Skeletal muscle cell (primary cell): ENCODE measurements at regions not wholly inside any gene's neighbourhood (a gene's known extent, or its start where the extent isn't known, plus 50 kb on each side); places are given as distances from the start of the nearest gene placed in this dataset.

Experiments used
- DNase-seq: peaks from one replicate; pipeline ENCODE4 v3.0.0-alpha.2; 2010; ENCODE audit warnings: low read depth
- H3K4me3 ChIP-seq: 2 replicates; pipeline ENCODE4 v1.5.1; 2011; ENCODE audit warnings: low read depth, mild to moderate bottlenecking, control low read depth, low read length, moderate library complexity

DNA sequence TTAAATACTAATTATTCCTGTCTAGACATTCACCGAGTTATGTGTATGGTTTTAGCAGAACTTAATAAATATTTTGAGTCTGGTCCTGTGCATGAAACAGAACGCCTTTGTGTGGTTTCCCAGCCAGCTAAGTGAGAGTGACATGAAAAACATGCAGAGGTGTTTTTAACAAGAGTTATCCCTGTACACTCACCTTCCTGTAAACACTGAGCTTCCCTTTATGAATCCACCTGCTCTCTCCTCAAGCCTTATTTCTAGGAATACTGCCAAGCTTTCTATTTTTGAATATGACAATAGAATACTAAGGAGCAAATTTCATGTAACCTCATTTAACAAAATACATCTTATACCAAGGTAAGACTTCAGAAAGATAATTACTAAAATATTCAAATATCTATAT, 270.3 kb upstream of the CTSO start:
- DNase-seq, result no peak
- no peak overlapping the region for H3K4me3 ChIP-seq

DNA sequence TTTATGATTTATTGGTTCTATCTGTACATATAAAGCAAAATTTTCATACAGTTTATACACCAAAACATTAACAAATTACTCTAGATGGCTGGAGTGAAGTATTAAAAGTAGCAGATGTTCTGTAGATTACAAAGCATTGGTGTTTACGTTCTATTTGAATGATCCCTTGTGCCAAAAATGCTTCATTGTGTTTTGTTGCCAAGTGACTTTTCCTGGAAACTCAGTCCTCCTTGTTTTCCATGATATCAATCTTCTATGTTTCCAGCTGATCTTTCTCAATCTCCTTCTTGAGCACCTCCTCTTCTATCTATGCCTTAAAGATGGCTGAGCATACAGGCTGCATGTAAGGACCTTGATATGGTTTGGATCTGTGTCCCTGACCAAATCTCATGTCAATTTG, 263.6 kb upstream of the CTSO start:
- DNase-seq, result no peak
- H3K4me3 ChIP-seq, result no peak overlapping the region

DNA sequence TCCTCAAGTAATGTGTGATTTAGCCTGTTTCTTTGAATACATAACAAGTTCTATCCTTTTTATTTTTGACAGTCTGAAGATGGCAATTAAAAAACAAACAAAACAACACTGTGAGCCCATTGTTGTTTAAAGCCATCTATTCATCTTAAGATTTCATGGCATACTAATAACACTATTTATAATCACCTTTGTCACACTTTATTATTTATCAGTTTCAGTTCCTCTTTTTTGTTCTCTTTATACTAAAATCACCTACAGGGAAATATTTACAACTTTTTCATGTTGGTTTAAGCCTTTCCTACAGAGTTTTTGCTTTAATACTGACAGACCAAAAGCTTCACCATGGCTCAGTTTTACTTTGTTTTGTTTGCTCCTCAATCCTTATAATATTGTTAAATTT, 247.4 kb upstream of the CTSO start:
- H3K4me3 ChIP-seq, result no peak overlapping the region
- no peak for DNase-seq

DNA sequence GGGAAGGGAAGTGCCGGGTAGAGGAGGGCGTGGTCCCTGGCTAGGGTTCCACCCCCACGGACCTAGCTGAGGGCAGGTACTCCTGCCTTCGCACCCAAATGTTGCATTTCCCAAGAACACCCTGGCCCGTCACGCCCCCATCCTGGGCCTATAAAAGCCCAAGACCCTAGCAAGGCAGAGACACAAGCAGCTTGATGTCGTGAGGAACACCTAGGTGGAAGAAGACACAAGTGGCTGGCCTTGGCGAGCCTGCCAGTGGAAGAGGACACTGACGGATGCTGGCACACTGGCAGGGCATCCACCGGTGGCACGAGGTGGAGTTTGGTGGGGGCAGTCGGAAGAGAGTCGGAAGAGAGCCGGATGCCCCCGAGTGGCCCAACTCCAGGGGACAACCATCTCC, 244.8 kb upstream of the CTSO start:
- DNase-seq, result no peak
- H3K4me3 ChIP-seq, result no peak overlapping the region

DNA sequence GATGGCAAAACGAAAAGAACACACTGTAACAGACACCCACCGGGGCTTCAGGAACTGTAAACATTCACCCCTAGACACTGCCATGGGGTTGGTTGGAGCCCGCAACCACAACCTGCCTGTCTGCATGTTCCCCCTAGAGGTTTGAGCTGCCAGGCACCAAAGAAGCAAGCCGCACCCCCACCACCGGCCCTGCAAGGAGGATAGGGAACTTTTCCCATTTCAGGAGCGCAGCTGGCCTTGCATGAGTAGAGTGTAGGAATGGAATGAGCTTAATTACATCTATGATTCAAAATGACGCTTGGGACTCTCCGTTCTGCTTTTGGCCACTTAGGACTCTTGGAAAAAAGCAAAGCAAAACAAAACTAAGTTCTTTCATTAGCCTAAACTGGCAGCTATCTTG, 243.6 kb upstream of the CTSO start:
- DNase-seq, result no peak

GRCh38 chr4:156196722-156197121, 243.1 kb upstream of the CTSO start:
- no peak for DNase-seq
- no peak overlapping the region for H3K4me3 ChIP-seq

More for the DNA sequence above, 243.6 kb upstream of the CTSO start:
- H3K4me3 ChIP-seq, result no peak overlapping the region

GRCh38 chr4:156195914-156196313, 242.2 kb upstream of the CTSO start:
- H3K4me3 ChIP-seq, result no peak overlapping the region
- no peak for DNase-seq

DNA sequence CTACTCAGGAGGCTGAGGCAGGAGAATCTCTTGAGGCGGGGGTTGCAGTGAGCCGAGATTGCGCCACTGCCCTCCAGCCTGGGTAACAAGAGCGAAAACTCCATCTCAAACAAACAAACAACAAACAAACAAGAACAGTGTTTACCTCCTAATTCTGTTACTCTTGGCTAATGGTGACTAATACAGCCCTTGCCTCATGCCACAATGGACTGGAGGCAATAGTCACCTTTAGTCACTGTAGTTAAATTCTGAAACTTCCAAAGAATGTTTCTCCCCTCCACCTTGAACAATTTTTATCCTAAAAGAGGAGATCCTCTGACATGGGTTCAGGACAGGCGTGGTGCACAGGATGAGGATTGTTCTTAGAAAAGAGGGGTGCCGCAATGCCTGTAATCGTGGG, 241.2 kb upstream of the CTSO start:
- DNase-seq, result no peak
- no peak overlapping the region for H3K4me3 ChIP-seq

- H3K4me3 ChIP-seq, result no peak overlapping the region
- DNase-seq, result no peak
Observed at GRCh38 chr4:156193800-156194199, 240.1 kb upstream of the CTSO start.

GRCh38 chr4:156193106-156193505, 239.4 kb upstream of the CTSO start:
- no peak overlapping the region for H3K4me3 ChIP-seq
- DNase-seq, result no peak

DNA sequence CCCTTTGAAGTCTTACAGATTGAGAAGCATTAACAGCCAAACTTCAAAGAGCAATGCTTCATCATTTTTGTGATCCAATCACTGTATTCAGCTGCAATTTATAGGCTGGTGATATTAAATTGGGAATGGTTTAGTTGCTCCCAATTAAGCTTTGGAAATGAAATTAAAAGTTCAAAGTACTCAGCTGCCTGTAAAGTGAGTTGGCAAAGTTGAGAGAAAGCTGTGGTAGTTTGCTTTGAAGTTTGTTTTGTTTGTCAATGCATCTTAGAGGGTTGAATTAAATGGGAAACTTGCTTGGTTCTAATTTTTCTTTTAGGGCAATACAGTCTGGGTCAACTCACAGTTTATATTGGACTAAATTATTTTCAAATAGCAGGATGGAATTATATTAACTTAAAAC, 238.4 kb upstream of the CTSO start:
- no peak for DNase-seq
- no peak overlapping the region for H3K4me3 ChIP-seq

GRCh38 chr4:156191044-156191781, 237.5 kb upstream of the CTSO start:
- DNase-seq, result no peak
- no peak overlapping the region for H3K4me3 ChIP-seq

DNA sequence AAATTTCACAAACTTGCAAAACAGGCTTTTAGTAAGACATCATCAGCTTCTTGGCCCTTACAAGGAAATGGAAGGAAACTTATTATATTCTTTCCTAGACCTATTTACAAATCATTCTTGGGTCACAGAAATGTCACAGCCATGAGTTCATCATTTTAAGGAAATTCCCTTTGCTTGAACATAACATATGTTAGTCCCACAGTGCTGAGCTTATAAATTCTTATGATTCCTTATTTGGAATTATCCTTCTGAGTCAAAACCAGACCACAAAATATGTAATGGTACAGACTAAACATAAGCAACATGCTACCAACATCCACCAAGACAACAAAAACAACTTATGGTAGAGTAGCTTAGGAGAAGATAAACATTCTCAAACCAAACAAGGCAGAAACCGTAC, 236.9 kb upstream of the CTSO start:
- peak; percentile 39 for DNase-seq
- H3K4me3 ChIP-seq, result no peak overlapping the region

GRCh38 chr4:156188596-156188995, 234.9 kb upstream of the CTSO start:
- H3K4me3 ChIP-seq, result no peak overlapping the region
- DNase-seq, result no peak

GRCh38 chr4:156186111-156186510, 232.4 kb upstream of the CTSO start:
- DNase-seq, result no peak
- no peak overlapping the region for H3K4me3 ChIP-seq

GRCh38 chr4:156185514-156186055, 231.9 kb upstream of the CTSO start:
- no peak overlapping the region for H3K4me3 ChIP-seq
- DNase-seq, result no peak

DNA sequence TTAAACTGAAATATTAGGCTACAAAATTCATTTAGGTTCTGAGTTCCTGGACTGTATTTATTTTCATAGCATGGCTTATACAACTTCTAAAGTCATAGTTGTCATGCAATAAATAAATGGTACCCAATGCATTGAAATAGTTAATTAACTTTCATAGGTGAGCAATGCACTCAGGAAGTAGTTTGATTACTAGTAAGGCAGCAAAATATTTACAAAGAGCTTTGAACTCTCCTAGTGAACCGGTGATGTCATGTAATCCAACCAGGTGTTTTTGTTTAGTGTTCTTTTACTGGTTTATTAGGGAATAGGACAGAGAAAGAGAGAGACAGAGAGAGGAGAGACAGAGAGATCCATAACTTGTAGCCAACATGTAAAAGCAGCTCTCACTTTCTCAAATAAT, 228.6 kb upstream of the CTSO start:
- DNase-seq, result no peak
- no peak overlapping the region for H3K4me3 ChIP-seq

DNA sequence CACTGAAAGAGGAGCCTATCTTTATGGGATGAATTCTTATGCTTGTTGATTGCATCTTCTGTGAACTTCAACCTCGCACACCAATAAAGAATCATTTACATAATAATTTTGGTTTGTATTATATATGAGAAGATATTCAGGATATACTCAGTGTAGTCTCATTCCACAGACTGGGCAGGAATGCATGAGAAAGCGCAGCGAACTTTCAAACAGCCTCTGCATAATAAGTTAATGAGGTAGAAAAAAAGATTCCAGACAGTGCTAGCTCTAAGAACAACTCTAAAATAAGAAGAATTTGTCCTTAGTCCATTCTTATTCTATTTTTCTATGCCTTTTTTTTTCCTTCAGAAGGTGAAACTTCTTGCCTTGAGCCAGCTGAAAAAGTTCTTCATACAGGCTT, 224.3 kb upstream of the CTSO start:
- no peak for DNase-seq
- H3K4me3 ChIP-seq, result no peak overlapping the region

GRCh38 chr4:156176896-156177295, 223.2 kb upstream of the CTSO start:
- DNase-seq, result no peak
- H3K4me3 ChIP-seq, result no peak overlapping the region

DNA sequence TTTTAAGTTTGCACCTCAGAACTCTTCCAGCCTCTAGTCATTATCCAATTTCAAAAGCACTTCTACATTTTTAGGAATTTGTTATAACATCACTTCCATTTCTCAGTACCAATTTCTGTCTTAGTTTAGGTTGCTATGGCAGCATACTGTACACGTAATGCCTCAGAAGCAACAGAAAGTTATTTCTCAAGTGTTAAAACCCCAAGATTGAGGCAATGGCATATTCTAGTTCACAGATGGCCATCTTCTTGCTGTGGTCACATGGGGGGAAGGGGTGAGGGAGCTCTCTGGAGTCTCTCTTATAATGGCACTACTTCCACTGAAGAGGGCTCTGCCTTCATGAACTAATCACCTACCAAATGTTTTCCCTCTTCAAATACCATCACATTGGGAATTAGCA, 220.3 kb upstream of the CTSO start:
- no peak for DNase-seq

GRCh38 chr4:156173486-156173885, 219.8 kb upstream of the CTSO start:
- DNase-seq, result no peak

More for the DNA sequence above, 220.3 kb upstream of the CTSO start:
- no peak overlapping the region for H3K4me3 ChIP-seq

GRCh38 chr4:156169861-156170260, 216.2 kb upstream of the CTSO start:
- no peak for DNase-seq
- H3K4me3 ChIP-seq, result no peak overlapping the region

More at GRCh38 chr4:156173486-156173885, 219.8 kb upstream of the CTSO start:
- H3K4me3 ChIP-seq, result no peak overlapping the region
